GM21529 (cell line): ENCODE measurements at regions not wholly inside any gene's neighbourhood (a gene's known extent, or its start where the extent isn't known, plus 50 kb on each side); places are given as distances from the start of the nearest gene placed in this dataset.
"Not testable (repeated sequence)": the region's sequence is repeated elsewhere in the genome, so short reads cannot be mapped to it uniquely, and the experiment has no call there.

Experiments
- ATAC-seq: cut with Tn5 transposase; IDR thresholded peaks from one replicate; pipeline ENCODE4 v1.9.1; 2021; ENCODE audit not compliant: unreplicated experiment

- ATAC-seq = no peak
Measured at GRCh38 chr5:57659886-57660285, 177.3 kb upstream of the ACTBL2 start.

- ATAC-seq = no peak
Measured at GRCh38 chr5:57658018-57658417, 175.4 kb upstream of the ACTBL2 start.

GRCh38 chr5:57655228-57655627, 172.6 kb upstream of the ACTBL2 start:
- no peak for ATAC-seq

GRCh38 chr5:57653636-57654290, 171.2 kb upstream of the ACTBL2 start:
- no peak for ATAC-seq

GRCh38 chr5:57651127-57651526, 168.5 kb upstream of the ACTBL2 start:
- ATAC-seq = no peak

GRCh38 chr5:57650360-57651069, 167.9 kb upstream of the ACTBL2 start:
- ATAC-seq = peak; percentile 98

GRCh38 chr5:57642698-57643097, 160.1 kb upstream of the ACTBL2 start:
- ATAC-seq = no peak

- ATAC-seq = no peak
Measured at GRCh38 chr5:57642066-57642465, 159.5 kb upstream of the ACTBL2 start.

- ATAC-seq = no peak
Measured at GRCh38 chr5:57635146-57635777, 152.7 kb upstream of the ACTBL2 start.

- no peak for ATAC-seq
Measured at GRCh38 chr5:57632937-57633336, 150.3 kb upstream of the ACTBL2 start.

GRCh38 chr5:57631139-57631538, 148.5 kb upstream of the ACTBL2 start:
- not testable (repeated sequence) for ATAC-seq

- ATAC-seq = no peak
Measured at GRCh38 chr5:57627661-57628060, 145.1 kb upstream of the ACTBL2 start.

GRCh38 chr5:57626703-57627102, 144.1 kb upstream of the ACTBL2 start:
- no peak for ATAC-seq

GRCh38 chr5:57621624-57622023, 139.0 kb upstream of the ACTBL2 start:
- no peak for ATAC-seq

- no peak for ATAC-seq
Measured at GRCh38 chr5:57618767-57619381, 136.3 kb upstream of the ACTBL2 start.

- no peak for ATAC-seq
Measured at GRCh38 chr5:57613741-57614140, 131.1 kb upstream of the ACTBL2 start.

- ATAC-seq = no peak
Measured at GRCh38 chr5:57611177-57611576, 128.6 kb upstream of the ACTBL2 start.

GRCh38 chr5:57608542-57608941, 125.9 kb upstream of the ACTBL2 start:
- ATAC-seq = no peak

- ATAC-seq = no peak
Measured at GRCh38 chr5:57601996-57602395, 119.4 kb upstream of the ACTBL2 start.

GRCh38 chr5:57600321-57600720, 117.7 kb upstream of the ACTBL2 start:
- ATAC-seq = no peak

GRCh38 chr5:57598756-57599155, 116.1 kb upstream of the ACTBL2 start:
- ATAC-seq = no peak

GRCh38 chr5:57598097-57598496, 115.5 kb upstream of the ACTBL2 start:
- no peak for ATAC-seq
